ENCODE measurements at regions not wholly inside any gene's neighbourhood (a gene's known extent, or its start where the extent isn't known, plus 50 kb on each side); places are given as distances from the start of the nearest gene placed in this dataset.

- no peak for DNase-seq
- H3K4me3 ChIP-seq = no peak overlapping the region
- H3K27ac ChIP-seq = no peak overlapping the region
- WGBS, 2 donors = 86 to 90% methylated on average over 6 of the region's 6 CpGs
- H3K27me3 ChIP-seq = no peaks in the 10 kb centered on the region
- TF ChIP-seq POLR2A (IDR thresholded peaks at IDR 0.05) (no peak), CTCF (IDR thresholded peaks at IDR 0.05) (no peak)
- no peaks in the 10 kb centered on the region for H3K36me3 ChIP-seq (ENCODE audit: low read depth, missing control alignments)
- intact Hi-C loops (cut with DNase I; ENCODE audit: low total_unique reads) = no loop called here
- no peaks in the 10 kb centered on the region for H3K9me3 ChIP-seq
- no peaks in the 10 kb centered on the region for H3K4me1 ChIP-seq
Measured at GRCh38 chr4:123255971-123256370, 140.6 kb upstream of the SPRY1 start.

- no peaks in the 10 kb centered on the region for H3K36me3 ChIP-seq (ENCODE audit: low read depth, missing control alignments)
- TF ChIP-seq CTCF (IDR thresholded peaks at IDR 0.05) = no peak
- TF ChIP-seq POLR2A (IDR thresholded peaks at IDR 0.05) = no peak
- intact Hi-C loops (cut with DNase I; ENCODE audit: low total_unique reads) = no loop called here
- H3K9me3 ChIP-seq = no peaks in the 10 kb centered on the region
- no peak for DNase-seq
- no peak overlapping the region for H3K4me3 ChIP-seq
- WGBS, 2 donors = 87 to 88% methylated on average over 4 of the region's 4 CpGs
- no peaks in the 10 kb centered on the region for H3K4me1 ChIP-seq
- H3K27me3 ChIP-seq = no peaks in the 10 kb centered on the region
- no peak overlapping the region for H3K27ac ChIP-seq
Measured at GRCh38 chr4:123256901-123257300, 139.7 kb upstream of the SPRY1 start.

- no peak overlapping the region for H3K27ac ChIP-seq
- no peak for TF ChIP-seq CTCF (IDR thresholded peaks at IDR 0.05)
- H3K9me3 ChIP-seq = no peaks in the 10 kb centered on the region
- H3K36me3 ChIP-seq (ENCODE audit: low read depth, missing control alignments) = no peaks in the 10 kb centered on the region
- H3K4me1 ChIP-seq = no peaks in the 10 kb centered on the region
- no peak overlapping the region for H3K4me3 ChIP-seq
- intact Hi-C loops (cut with DNase I; ENCODE audit: low total_unique reads) = no loop called here
- H3K27me3 ChIP-seq = no peaks in the 10 kb centered on the region
- DNase-seq = no peak
- 39 to 46% methylated on average over 4 of the region's 4 CpGs for WGBS, 2 donors
Measured at GRCh38 chr4:123257591-123257990, 139.0 kb upstream of the SPRY1 start.

GRCh38 chr4:123259676-123260646 lies 136.6 kb upstream of the SPRY1 start:
- Histone ChIP-seq H3K4me1 (no peaks in the 10 kb centered on the region), H3K9me3 (no peaks in the 10 kb centered on the region), H3K27ac (no peak overlapping the region), H3K36me3 (ENCODE audit: low read depth, missing control alignments) (no peaks in the 10 kb centered on the region), H3K27me3 (no peaks in the 10 kb centered on the region), H3K4me3 (no peak overlapping the region)
- 54 to 55% methylated on average over 2 of the region's 2 CpGs for WGBS, 2 donors
- TF ChIP-seq CTCF (IDR thresholded peaks at IDR 0.05) (no peak), POLR2A (IDR thresholded peaks at IDR 0.05) (no peak)
- DNase-seq = no peak
- intact Hi-C loops (cut with DNase I; ENCODE audit: low total_unique reads) = no loop called here

- no peak for TF ChIP-seq CTCF (IDR thresholded peaks at IDR 0.05)
- TF ChIP-seq POLR2A (IDR thresholded peaks at IDR 0.05) = no peak
- 81 to 87% methylated on average over 5 of the region's 5 CpGs for whole genome bisulfite sequencing, 2 donors
Measured at GRCh38 chr4:123260653-123261052, 135.9 kb upstream of the SPRY1 start.

More at GRCh38 chr4:123260653-123261052, 135.9 kb upstream of the SPRY1 start:
- Histone ChIP-seq H3K27ac (no peak overlapping the region), H3K9me3 (no peaks in the 10 kb centered on the region), H3K27me3 (no peaks in the 10 kb centered on the region), H3K4me3 (no peak overlapping the region), H3K36me3 (ENCODE audit: low read depth, missing control alignments) (no peaks in the 10 kb centered on the region), H3K4me1 (no peaks in the 10 kb centered on the region)
- no peak for DNase-seq
- intact Hi-C loops (cut with DNase I; ENCODE audit: low total_unique reads) = no loop called here

Measured in testis (tissue), 2 donors.